Lower lobe of right lung (tissue), 2 donors: ENCODE measurements at regions not wholly inside any gene's neighbourhood (a gene's known extent, or its start where the extent isn't known, plus 50 kb on each side); places are given as distances from the start of the nearest gene placed in this dataset.

Experiments
- ATAC-seq, 2 donors: fragments of 200-7000 bp; cut with Tn5 transposase; one replicate each; pipeline ENCODE4 v1.9.1; 2020 to 2022; ENCODE audit warnings: mild to moderate bottlenecking in 2 of 2, moderate library complexity in 2 of 2
- DNase-seq: peaks from one replicate; pipeline ENCODE4 v3.0.0-alpha.2; 2020
- H3K27ac ChIP-seq: fragments of 200-600 bp; one replicate; pipeline ENCODE4 v1.8.0; 2022
- H3K27me3 ChIP-seq: fragments of 200-600 bp; one replicate; pipeline ENCODE4 v1.8.0; 2022; ENCODE audit warnings: low read depth
- H3K36me3 ChIP-seq: fragments of 200-600 bp; one replicate; pipeline ENCODE4 v1.8.0; 2022; ENCODE audit warnings: mild to moderate bottlenecking
- H3K4me1 ChIP-seq: fragments of 200-600 bp; one replicate; pipeline ENCODE4 v1.8.0; 2022
- H3K4me3 ChIP-seq: fragments of 200-600 bp; one replicate; pipeline ENCODE4 v1.8.0; 2022; ENCODE audit warnings: mild to moderate bottlenecking
- H3K9me3 ChIP-seq: fragments of 200-600 bp; one replicate; pipeline ENCODE4 v1.8.0; 2022
- CTCF ChIP-seq: fragments of 200-600 bp; IDR thresholded peaks from one replicate; pipeline ENCODE4 v1.8.0; 2022; ENCODE audit warnings: antibody characterized with exemption, mild to moderate bottlenecking
- intact Hi-C: fragments of 100-400 bp; cut with DNase I; formaldehyde crosslinking; loops from one replicate; pipeline ENCODE4 v1.11.0; 2022
- donor health status: DM: no; HTN: yes; CAD: no; lungs with severe emphysema.

DNA sequence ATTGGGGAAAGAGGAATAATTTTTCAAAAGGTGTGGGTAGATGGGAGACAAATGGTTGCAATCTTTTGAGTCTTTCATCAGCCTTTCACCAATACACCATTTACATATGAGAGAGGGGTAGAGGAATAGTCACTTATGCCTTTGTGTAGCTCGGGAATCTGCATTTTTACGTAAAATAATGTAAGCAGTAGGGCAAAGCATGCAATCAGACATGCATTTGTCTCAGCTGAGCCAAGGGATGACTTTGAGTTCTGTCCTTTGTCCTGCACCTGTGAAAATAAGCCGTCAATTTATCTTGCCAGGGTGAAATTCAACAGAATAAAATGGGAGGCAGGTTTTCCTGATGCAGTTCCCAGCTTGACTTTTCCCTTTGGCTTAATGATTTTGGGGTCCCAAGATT, 1473.4 kb upstream of the TENM3 start:
- H3K36me3 ChIP-seq = no peaks in the 10 kb centered on the region

DNA sequence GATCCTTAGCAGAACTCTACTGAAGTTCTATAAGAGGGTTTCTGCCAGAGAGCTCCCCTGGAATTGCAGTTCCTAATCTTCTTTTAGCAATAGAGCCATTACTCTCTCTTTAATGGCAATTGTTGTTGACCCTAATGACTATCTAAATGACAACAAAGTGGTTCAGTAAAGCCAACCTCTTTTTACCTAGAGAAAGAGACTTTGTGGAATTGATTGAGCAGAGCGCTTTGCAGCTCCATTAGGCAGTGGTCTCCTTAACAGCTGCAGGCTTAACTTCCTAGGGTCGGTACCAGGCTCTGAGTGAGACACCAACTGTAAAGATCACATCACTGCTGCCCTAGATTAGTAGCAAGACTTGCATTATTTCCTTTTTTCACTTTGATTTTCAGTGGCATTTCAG, 1472.9 kb upstream of the TENM3 start:
- Histone ChIP-seq H3K4me3 (no peak overlapping the region), H3K27me3 (no peaks in the 10 kb centered on the region), H3K9me3 (no peaks in the 10 kb centered on the region), H3K36me3 (no peaks in the 10 kb centered on the region), H3K4me1 (no peaks in the 10 kb centered on the region), H3K27ac (no peak overlapping the region)
- intact Hi-C loops = no loop called here
- DNase-seq = no peak
- TF ChIP-seq CTCF = no peak
- ATAC-seq = no peak

More for the DNA sequence above, 1473.4 kb upstream of the TENM3 start:
- no peak for TF ChIP-seq CTCF
- Histone ChIP-seq H3K4me3 (no peak overlapping the region), H3K4me1 (no peaks in the 10 kb centered on the region), H3K9me3 (no peaks in the 10 kb centered on the region), H3K27me3 (no peaks in the 10 kb centered on the region), H3K27ac (no peak overlapping the region)
- DNase-seq (no peak), ATAC-seq (no peak)
- intact Hi-C loops = no loop called here

DNA sequence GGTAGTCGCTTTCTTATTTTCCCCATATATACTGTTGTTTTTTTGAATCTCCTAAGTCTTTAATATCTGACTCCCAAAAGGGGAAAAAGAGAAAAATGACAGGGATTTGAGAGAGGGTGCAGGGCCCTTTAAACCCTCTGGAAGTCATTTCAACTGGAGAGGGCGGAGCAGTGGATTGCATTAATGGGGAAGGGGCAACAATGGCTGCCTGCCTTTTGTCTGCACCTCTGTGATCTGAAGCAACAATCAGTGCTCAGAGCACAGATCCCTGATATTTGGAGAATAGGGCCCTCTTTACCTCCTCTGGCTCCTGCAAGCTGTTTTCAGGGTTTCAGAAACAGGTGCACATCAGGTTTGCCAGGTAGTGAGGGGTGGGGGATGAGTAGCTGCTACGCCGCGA, 1458.3 kb upstream of the TENM3 start:
- intact Hi-C loops = no loop called here
- Histone ChIP-seq H3K4me3 (no peak overlapping the region), H3K27me3 (no peaks in the 10 kb centered on the region), H3K36me3 (no peaks in the 10 kb centered on the region), H3K4me1 (no peaks in the 10 kb centered on the region), H3K27ac (no peak overlapping the region), H3K9me3 (no peaks in the 10 kb centered on the region)
- TF ChIP-seq CTCF = no peak
- ATAC-seq (no peak), DNase-seq (no peak)

DNA sequence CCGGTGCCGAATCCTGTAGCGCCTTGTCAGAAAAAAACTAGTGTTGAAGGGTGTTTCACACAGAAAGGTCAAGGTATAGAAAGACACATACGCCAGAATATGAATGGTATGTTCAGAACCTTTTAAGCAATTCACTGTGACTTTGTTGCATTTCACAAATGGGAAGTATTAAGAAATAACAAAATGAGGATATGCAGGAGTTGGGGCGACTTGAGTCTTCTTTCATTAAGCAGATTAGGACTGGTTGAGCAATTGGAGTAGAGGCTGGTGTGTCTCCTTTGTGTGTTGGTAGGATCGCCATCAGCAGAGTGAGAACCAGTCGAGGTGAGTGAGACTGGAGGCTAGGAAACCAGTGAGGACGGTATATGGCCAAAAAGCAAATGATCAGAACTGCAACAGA, 1454.5 kb upstream of the TENM3 start:
- TF ChIP-seq CTCF = no peak
- H3K27me3 ChIP-seq = no peaks in the 10 kb centered on the region
- H3K27ac ChIP-seq = no peak overlapping the region
- ATAC-seq = peak in 1 of 2 donors; percentile 29
- no peaks in the 10 kb centered on the region for H3K9me3 ChIP-seq
- DNase-seq = no peak
- H3K36me3 ChIP-seq = no peaks in the 10 kb centered on the region
- no peaks in the 10 kb centered on the region for H3K4me1 ChIP-seq
- no peak overlapping the region for H3K4me3 ChIP-seq
- intact Hi-C loops = no loop called here

GRCh38 chr4:180789929-180790328, 1453.3 kb upstream of the TENM3 start:
- H3K9me3 ChIP-seq = no peaks in the 10 kb centered on the region
- H3K27ac ChIP-seq = no peak overlapping the region
- no peak for DNase-seq
- H3K4me3 ChIP-seq = no peak overlapping the region
- ATAC-seq = no peak
- no peaks in the 10 kb centered on the region for H3K27me3 ChIP-seq
- no peak for TF ChIP-seq CTCF
- intact Hi-C loops = no loop called here
- no peaks in the 10 kb centered on the region for H3K36me3 ChIP-seq
- no peaks in the 10 kb centered on the region for H3K4me1 ChIP-seq

- H3K36me3 ChIP-seq = no peaks in the 10 kb centered on the region
- no peaks in the 10 kb centered on the region for H3K4me1 ChIP-seq
- H3K4me3 ChIP-seq = no peak overlapping the region
- ATAC-seq (no peak), DNase-seq (no peak)
- no peaks in the 10 kb centered on the region for H3K9me3 ChIP-seq
- no peak for TF ChIP-seq CTCF
- no peak overlapping the region for H3K27ac ChIP-seq
- H3K27me3 ChIP-seq = no peaks in the 10 kb centered on the region
- intact Hi-C loops = no loop called here
Measured at GRCh38 chr4:180790471-180790870, 1452.7 kb upstream of the TENM3 start.
